ENCODE measurements at regions not wholly inside any gene's neighbourhood (a gene's known extent, or its start where the extent isn't known, plus 50 kb on each side); places are given as distances from the start of the nearest gene placed in this dataset.

DNA sequence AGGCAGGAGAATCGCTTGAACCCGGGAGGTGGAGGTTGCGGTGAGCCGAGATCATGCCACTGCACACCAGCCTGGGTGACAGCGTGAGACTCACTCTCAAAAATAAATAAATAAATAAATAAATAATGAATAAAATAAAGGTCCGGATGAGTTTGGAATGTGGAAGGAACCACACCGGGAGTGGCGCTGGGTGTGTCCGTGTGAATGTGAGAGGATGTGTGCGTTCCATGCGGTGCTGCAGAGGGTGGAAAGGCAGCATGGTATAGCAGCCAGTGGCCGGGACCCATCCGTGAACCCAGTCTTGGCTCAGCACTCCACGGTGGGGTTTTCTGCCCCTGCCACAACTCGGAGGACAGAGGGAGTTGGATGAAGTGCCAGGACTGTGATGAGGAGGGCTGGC, 56.2 kb upstream of the POFUT2 start:
- 89 to 91% methylated on average over 15 of the region's 15 CpGs for WGBS, 2 donors
- no peak overlapping the region for H3K27ac ChIP-seq
- no peaks in the 10 kb centered on the region for H3K9me3 ChIP-seq
- no peaks in the 10 kb centered on the region for H3K36me3 ChIP-seq
- no peak for DNase-seq
- peaks cover 9 to 35% (median 13%) of the 10 kb centered on the region in 3 donors for H3K4me1 ChIP-seq
- no peak overlapping the region for H3K4me3 ChIP-seq
- intact Hi-C loops (cut with DNase I), result no loop called here
- no peak for TF ChIP-seq POLR2A (IDR thresholded peaks at IDR 0.05)
- TF ChIP-seq, protein P1, sequence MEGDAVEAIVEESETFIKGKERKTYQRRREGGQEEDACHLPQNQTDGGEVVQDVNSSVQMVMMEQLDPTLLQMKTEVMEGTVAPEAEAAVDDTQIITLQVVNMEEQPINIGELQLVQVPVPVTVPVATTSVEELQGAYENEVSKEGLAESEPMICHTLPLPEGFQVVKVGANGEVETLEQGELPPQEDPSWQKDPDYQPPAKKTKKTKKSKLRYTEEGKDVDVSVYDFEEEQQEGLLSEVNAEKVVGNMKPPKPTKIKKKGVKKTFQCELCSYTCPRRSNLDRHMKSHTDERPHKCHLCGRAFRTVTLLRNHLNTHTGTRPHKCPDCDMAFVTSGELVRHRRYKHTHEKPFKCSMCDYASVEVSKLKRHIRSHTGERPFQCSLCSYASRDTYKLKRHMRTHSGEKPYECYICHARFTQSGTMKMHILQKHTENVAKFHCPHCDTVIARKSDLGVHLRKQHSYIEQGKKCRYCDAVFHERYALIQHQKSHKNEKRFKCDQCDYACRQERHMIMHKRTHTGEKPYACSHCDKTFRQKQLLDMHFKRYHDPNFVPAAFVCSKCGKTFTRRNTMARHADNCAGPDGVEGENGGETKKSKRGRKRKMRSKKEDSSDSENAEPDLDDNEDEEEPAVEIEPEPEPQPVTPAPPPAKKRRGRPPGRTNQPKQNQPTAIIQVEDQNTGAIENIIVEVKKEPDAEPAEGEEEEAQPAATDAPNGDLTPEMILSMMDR (IDR thresholded peaks at IDR 0.05), result no peak
- H3K27me3 ChIP-seq, result peaks cover 0 to 23% (median 0%) of the 10 kb centered on the region in 4 donors

DNA sequence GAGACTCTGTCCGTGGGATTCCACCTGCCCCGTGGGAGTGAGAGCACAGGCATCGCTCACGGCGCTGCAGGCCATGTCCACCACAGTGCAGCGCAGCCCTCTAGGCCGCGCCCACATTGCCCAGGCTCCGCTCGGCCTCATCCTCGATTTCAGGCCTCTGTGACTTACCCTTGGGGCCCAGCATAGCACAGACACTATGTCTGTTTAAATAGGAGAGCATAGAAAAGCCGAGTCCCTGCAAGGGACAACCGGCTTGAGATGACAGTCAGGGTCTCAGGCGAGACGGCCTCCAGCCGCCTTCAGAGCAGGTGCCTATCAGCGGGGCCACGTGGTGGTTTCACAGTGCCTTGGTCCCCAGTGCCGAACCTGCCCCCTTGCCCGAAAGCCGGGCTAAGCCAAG, 56.9 kb upstream of the POFUT2 start:
- Histone ChIP-seq H3K9me3 (no peaks in the 10 kb centered on the region), H3K4me1 (peaks cover 9 to 41% (median 17%) of the 10 kb centered on the region in 3 donors), H3K4me3 (no peak overlapping the region), H3K36me3 (no peaks in the 10 kb centered on the region), H3K27ac (no peak overlapping the region), H3K27me3 (peaks cover 0 to 23% (median 0%) of the 10 kb centered on the region in 4 donors)
- 93 to 100% methylated on average over 2 to 3 of the region's 21 CpGs for WGBS, 2 donors
- DNase-seq, result no peak
- intact Hi-C loops (cut with DNase I), result no loop called here
- TF ChIP-seq, protein P1 (IDR thresholded peaks at IDR 0.05), result no peak
- TF ChIP-seq POLR2A (IDR thresholded peaks at IDR 0.05), result no peak

- no peak for TF ChIP-seq POLR2A (IDR thresholded peaks at IDR 0.05)
- TF ChIP-seq, protein P1 (IDR thresholded peaks at IDR 0.05), result no peak
- no peak overlapping the region for H3K4me3 ChIP-seq
- H3K36me3 ChIP-seq, result no peaks in the 10 kb centered on the region
- no peak for DNase-seq
- no peaks in the 10 kb centered on the region for H3K9me3 ChIP-seq
- peak overlapping the region in 2 of 4 donors; percentile 71 to 78 for H3K27ac ChIP-seq
- peaks cover 12 to 55% (median 25%) of the 10 kb centered on the region in 3 donors for H3K4me1 ChIP-seq
- peaks cover 0 to 12% (median 0%) of the 10 kb centered on the region in 4 donors for H3K27me3 ChIP-seq
- intact Hi-C loops (cut with DNase I), result no loop called here
- 50 to 63% methylated on average over 15 to 16 of the region's 31 CpGs for WGBS, 2 donors
These were observed 57.8 kb upstream of the COL18A1 start for GRCh38 chr21:45347048-45347711.

DNA sequence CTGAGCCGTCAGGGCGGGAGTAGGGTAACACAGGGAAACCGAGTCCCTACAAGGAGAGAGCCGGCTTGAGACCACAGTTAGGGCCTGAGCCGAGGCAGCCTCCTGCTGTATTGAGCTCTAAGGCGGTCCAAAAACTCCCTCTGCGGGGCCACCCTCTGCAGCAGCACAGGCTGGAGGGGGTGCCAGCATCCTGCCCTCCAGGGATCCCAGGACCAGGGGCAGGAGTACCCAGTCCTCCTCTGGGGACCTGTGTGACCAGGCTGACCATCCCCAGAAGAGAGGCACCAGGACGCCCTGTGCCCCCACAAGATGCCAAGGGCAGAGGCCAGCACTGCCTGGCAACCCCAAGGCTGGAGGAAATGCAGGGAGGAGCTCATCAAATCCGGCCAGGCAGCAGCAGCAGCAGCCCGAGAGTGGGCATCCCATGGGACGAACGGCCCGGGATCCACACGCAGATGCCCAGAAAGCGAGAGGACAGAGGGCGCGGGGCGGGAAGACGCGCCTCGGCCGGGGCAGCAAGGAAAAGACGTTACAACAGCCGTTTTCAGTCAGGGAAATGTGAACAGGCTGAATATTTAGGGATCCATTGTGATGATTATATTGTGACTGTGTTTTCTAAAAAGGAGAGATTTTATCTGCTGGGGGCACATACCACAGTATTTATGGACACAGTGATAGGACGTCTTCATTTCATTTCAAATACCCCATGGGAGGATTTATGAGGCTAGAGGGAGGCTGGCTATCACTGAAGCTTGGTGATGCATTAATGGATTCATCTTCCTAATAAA, 57.1 kb upstream of the COL18A1 start:
- no peak overlapping the region for H3K4me3 ChIP-seq
- DNase-seq, result no peak
- H3K27ac ChIP-seq, result peak overlapping the region in 3 of 4 donors; percentile 71 to 81 (median 78)
- no peaks in the 10 kb centered on the region for H3K9me3 ChIP-seq
- intact Hi-C loops (cut with DNase I), result no loop called here
- peaks cover 0 to 12% (median 0%) of the 10 kb centered on the region in 4 donors for H3K27me3 ChIP-seq
- peaks cover 12 to 60% (median 27%) of the 10 kb centered on the region in 3 donors for H3K4me1 ChIP-seq
- H3K36me3 ChIP-seq, result no peaks in the 10 kb centered on the region
- TF ChIP-seq, protein P1 (IDR thresholded peaks at IDR 0.05), result no peak
- TF ChIP-seq POLR2A (IDR thresholded peaks at IDR 0.05), result no peak
- WGBS, 2 donors, result 77 to 79% methylated on average over 12 to 20 of the region's 25 CpGs
